ENCODE measurements at regions not wholly inside any gene's neighbourhood (a gene's known extent, or its start where the extent isn't known, plus 50 kb on each side); places are given as distances from the start of the nearest gene placed in this dataset.

DNA sequence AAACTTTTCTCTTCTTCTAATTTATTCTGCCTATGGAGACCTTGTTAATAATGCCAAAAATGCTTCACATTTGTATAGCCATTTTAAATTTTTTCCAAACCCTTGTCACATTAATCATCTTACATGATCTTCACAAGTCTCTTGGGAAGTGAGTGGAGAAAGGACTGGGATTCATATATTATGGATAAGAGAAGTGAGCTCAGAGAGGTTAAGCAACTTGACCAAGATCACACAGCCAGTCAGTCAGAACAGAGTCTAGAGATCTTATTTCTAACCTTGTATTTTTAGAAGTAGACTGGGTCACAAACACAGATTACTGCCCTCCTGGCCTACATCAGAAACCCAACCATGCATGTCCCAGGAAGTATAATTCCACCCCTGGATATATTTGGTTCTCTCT, 218.0 kb upstream of the ADRA1B start:
- Histone ChIP-seq H3K9ac (no peak overlapping the region), H3K36me3 (ENCODE audit: insufficient read depth) (no peaks in the 10 kb centered on the region), H3K4me3 (IDR thresholded peaks at IDR 0.05; ENCODE audit: insufficient read depth, low read depth, low read length) (no peak overlapping the region), H3K79me2 (ENCODE audit: insufficient read depth, low read depth) (no peaks in the 10 kb centered on the region), H3K27me3 (ENCODE audit: insufficient read depth, low read depth) (no peaks in the 10 kb centered on the region), H2AFZ (ENCODE audit: low read depth) (no peak overlapping the region), H4K20me1 (ENCODE audit: insufficient read depth) (no peaks in the 10 kb centered on the region), H3K27ac (no peak overlapping the region), H3K4me1 (ENCODE audit: low read depth, poor library complexity, severe bottlenecking) (no peaks in the 10 kb centered on the region), H3K4me2 (no peak overlapping the region)
- TF ChIP-seq, protein P1, sequence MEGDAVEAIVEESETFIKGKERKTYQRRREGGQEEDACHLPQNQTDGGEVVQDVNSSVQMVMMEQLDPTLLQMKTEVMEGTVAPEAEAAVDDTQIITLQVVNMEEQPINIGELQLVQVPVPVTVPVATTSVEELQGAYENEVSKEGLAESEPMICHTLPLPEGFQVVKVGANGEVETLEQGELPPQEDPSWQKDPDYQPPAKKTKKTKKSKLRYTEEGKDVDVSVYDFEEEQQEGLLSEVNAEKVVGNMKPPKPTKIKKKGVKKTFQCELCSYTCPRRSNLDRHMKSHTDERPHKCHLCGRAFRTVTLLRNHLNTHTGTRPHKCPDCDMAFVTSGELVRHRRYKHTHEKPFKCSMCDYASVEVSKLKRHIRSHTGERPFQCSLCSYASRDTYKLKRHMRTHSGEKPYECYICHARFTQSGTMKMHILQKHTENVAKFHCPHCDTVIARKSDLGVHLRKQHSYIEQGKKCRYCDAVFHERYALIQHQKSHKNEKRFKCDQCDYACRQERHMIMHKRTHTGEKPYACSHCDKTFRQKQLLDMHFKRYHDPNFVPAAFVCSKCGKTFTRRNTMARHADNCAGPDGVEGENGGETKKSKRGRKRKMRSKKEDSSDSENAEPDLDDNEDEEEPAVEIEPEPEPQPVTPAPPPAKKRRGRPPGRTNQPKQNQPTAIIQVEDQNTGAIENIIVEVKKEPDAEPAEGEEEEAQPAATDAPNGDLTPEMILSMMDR (conservative IDR thresholded peaks at IDR 0.05; ENCODE audit: low read depth, low read length) = no peak

DNA sequence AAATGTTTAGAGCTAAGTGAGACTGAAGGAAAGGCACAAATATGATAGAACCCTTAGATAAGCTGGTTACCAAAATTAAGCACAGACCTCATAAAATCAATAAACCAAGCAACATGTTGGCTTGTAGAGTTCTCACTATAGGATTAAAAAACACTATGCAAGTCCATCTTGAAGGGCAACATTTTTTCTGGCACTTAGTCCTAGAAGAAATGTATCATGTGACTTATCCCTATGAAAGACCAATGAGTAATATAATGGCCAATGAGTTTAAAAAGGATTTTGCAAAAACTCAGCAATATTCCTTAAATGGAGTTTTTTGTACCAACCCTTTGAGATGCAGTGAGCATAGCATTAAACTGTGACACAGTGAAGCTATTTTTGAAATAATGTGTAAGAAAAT, 216.3 kb upstream of the ADRA1B start:
- no peak overlapping the region for H3K4me3 ChIP-seq (IDR thresholded peaks at IDR 0.05; ENCODE audit: insufficient read depth, low read depth, low read length)
- no peaks in the 10 kb centered on the region for H3K79me2 ChIP-seq (ENCODE audit: insufficient read depth, low read depth)
- no peaks in the 10 kb centered on the region for H3K4me1 ChIP-seq (ENCODE audit: low read depth, poor library complexity, severe bottlenecking)
- H3K9ac ChIP-seq = no peak overlapping the region
- H3K4me2 ChIP-seq = no peak overlapping the region
- no peaks in the 10 kb centered on the region for H3K27me3 ChIP-seq (ENCODE audit: insufficient read depth, low read depth)
- no peak overlapping the region for H2AFZ ChIP-seq (ENCODE audit: low read depth)
- no peaks in the 10 kb centered on the region for H4K20me1 ChIP-seq (ENCODE audit: insufficient read depth)
- no peak overlapping the region for H3K27ac ChIP-seq
- no peaks in the 10 kb centered on the region for H3K36me3 ChIP-seq (ENCODE audit: insufficient read depth)
- TF ChIP-seq, protein P1 (conservative IDR thresholded peaks at IDR 0.05; ENCODE audit: low read depth, low read length) = no peak

DNA sequence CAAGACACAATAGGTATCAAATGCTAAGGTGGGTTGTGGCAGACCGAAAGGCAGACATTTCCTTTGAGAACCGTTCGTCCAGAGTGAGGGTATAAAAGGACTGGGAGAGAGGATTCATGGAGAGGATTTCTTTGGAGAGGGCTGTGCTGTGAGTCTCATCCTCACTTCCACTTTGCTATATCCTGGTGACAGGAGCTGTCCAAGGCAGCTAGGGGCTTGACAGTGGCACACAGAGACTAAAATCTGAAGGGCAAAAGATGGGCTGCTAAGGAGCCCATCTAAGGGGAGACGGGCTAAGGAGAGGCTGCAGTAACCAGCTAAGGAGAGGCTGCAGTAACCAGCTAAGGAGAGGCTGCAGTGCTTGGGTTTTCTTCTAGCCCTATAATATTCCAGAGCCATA, 214.0 kb upstream of the ADRA1B start:
- Histone ChIP-seq H4K20me1 (ENCODE audit: insufficient read depth) (no peaks in the 10 kb centered on the region), H3K9ac (no peak overlapping the region), H3K27me3 (ENCODE audit: insufficient read depth, low read depth) (no peaks in the 10 kb centered on the region), H3K27ac (no peak overlapping the region), H3K79me2 (ENCODE audit: insufficient read depth, low read depth) (no peaks in the 10 kb centered on the region), H3K36me3 (ENCODE audit: insufficient read depth) (no peaks in the 10 kb centered on the region), H3K4me2 (no peak overlapping the region), H2AFZ (ENCODE audit: low read depth) (no peak overlapping the region), H3K4me1 (ENCODE audit: low read depth, poor library complexity, severe bottlenecking) (no peaks in the 10 kb centered on the region), H3K4me3 (IDR thresholded peaks at IDR 0.05; ENCODE audit: insufficient read depth, low read depth, low read length) (no peak overlapping the region)
- TF ChIP-seq, protein P1 (conservative IDR thresholded peaks at IDR 0.05; ENCODE audit: low read depth, low read length) = no peak

DNA sequence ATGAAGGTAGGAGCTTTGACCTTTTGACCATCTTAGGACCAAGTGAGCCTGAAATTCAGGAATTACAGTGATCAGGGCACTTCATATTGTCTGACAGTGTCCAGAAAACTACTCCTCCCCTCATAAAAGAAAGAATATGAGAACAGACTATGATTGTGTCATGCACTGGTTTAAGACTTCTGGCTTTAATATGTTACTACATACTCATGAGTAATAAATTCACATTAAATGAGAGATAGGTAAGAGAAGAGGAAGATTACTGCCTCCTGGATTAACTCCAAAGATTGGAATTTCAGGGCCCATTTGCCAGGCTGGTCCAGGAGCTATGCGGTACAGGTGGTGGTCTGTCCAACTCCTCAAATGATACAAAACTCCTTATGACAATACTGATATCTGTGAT, 213.5 kb upstream of the ADRA1B start:
- Histone ChIP-seq H3K79me2 (ENCODE audit: insufficient read depth, low read depth) (no peaks in the 10 kb centered on the region), H2AFZ (ENCODE audit: low read depth) (no peak overlapping the region), H3K27me3 (ENCODE audit: insufficient read depth, low read depth) (no peaks in the 10 kb centered on the region), H3K4me1 (ENCODE audit: low read depth, poor library complexity, severe bottlenecking) (no peaks in the 10 kb centered on the region), H3K27ac (no peak overlapping the region), H3K9ac (no peak overlapping the region), H4K20me1 (ENCODE audit: insufficient read depth) (no peaks in the 10 kb centered on the region), H3K4me3 (IDR thresholded peaks at IDR 0.05; ENCODE audit: insufficient read depth, low read depth, low read length) (no peak overlapping the region), H3K36me3 (ENCODE audit: insufficient read depth) (no peaks in the 10 kb centered on the region), H3K4me2 (no peak overlapping the region)
- TF ChIP-seq, protein P1 (conservative IDR thresholded peaks at IDR 0.05; ENCODE audit: low read depth, low read length) = no peak

DNA sequence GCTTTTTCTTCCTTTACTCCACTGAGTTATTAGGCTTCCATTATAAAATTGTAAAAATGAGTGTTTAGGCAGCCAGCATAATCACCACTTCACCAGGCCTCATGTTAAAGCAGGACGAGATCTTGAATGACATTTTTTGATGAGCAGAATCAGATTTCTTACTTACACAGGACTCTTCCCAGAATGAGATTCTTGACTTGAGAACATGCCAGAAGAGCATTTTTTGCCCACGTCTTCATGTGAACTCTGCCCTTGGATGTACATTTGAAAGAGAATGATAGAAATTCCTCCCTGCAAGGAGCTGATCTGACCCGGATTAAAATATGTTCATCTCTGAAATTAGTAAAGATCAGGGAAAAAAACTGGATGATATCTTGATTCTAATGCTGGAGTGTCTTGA, 212.1 kb upstream of the ADRA1B start:
- TF ChIP-seq, protein P1 (conservative IDR thresholded peaks at IDR 0.05; ENCODE audit: low read depth, low read length) = no peak
- Histone ChIP-seq H3K27me3 (ENCODE audit: insufficient read depth, low read depth) (no peaks in the 10 kb centered on the region), H2AFZ (ENCODE audit: low read depth) (no peak overlapping the region), H3K36me3 (ENCODE audit: insufficient read depth) (no peaks in the 10 kb centered on the region), H4K20me1 (ENCODE audit: insufficient read depth) (no peaks in the 10 kb centered on the region), H3K9ac (no peak overlapping the region), H3K4me2 (no peak overlapping the region), H3K4me1 (ENCODE audit: low read depth, poor library complexity, severe bottlenecking) (no peaks in the 10 kb centered on the region), H3K27ac (no peak overlapping the region), H3K4me3 (IDR thresholded peaks at IDR 0.05; ENCODE audit: insufficient read depth, low read depth, low read length) (no peak overlapping the region), H3K79me2 (ENCODE audit: insufficient read depth, low read depth) (no peaks in the 10 kb centered on the region)

Data from KMS-11 (cell line).